H1 (cell line): ENCODE measurements at regions not wholly inside any gene's neighbourhood (a gene's known extent, or its start where the extent isn't known, plus 50 kb on each side); places are given as distances from the start of the nearest gene placed in this dataset.
A peak's percentile ranks its signal among the peaks of the same experiment; 100 is the strongest.

ENCODE experiments used
- CTCF ChIA-PET: fragments of 300-600 bp; sonication (Branson Sonifier 250); formaldehyde crosslinking; loops from one replicate; lab custom pipeline; 2021; ENCODE audit not compliant: partially characterized antibody; lab: Charles Lee
- POLR2A ChIA-PET: fragments of 300-600 bp; sonication (Branson Sonifier 250); formaldehyde crosslinking; loops from one replicate; lab custom pipeline; 2021; ENCODE audit warnings: inconsistent platforms; ENCODE audit not compliant: partially characterized antibody; lab: Charles Lee
- DNase-seq, 2 experiments: peaks; one replicate each; pipeline versions ENCODE4 v3.0.0 to v3.0.0-alpha.2; 2010 to 2022; ENCODE audit warnings: low spot score in 2 of 2, low read depth in 1 of 2, mixed read lengths in 1 of 2
- FAIRE-seq: peaks from 2 replicates; lab custom pipeline; 2011; peaks lifted over from hg19 to GRCh38; lab: Jason Lieb, UNC
- H2AFZ ChIP-seq: 2 replicates; pipeline ENCODE4 v1.8.1; 2012; ENCODE audit warnings: low read length, inconsistent platforms
- H2AK5ac ChIP-seq: 2 replicates; pipeline ENCODE4 v1.6.1; 2013; ENCODE audit warnings: low read depth, low read length
- H2BK120ac ChIP-seq: replicated peaks from 2 replicates; pipeline ENCODE3; 2013; ENCODE audit warnings: low read depth, low read length, inconsistent platforms
- H2BK12ac ChIP-seq: 2 replicates; pipeline ENCODE4 v1.6.1; 2013; ENCODE audit warnings: low read depth, low read length
- H2BK15ac ChIP-seq: 2 replicates; pipeline ENCODE4 v1.6.1; 2013; ENCODE audit warnings: low read length
- H2BK20ac ChIP-seq: 2 replicates; pipeline ENCODE4 v1.6.1; 2013; ENCODE audit warnings: low read length
- H2BK5ac ChIP-seq: 2 replicates; pipeline ENCODE4 v1.6.1; 2013; ENCODE audit warnings: low read depth, low read length
- H3K14ac ChIP-seq: 2 replicates; pipeline ENCODE4 v1.6.1; 2013; ENCODE audit warnings: inconsistent platforms; ENCODE audit not compliant: insufficient read length
- H3K18ac ChIP-seq: 2 replicates; pipeline ENCODE4 v1.6.1; 2013; ENCODE audit warnings: low read length; ENCODE audit errors: extremely low read depth
- H3K23ac ChIP-seq: 2 replicates; pipeline ENCODE4 v1.6.1; 2013; ENCODE audit warnings: inconsistent platforms; ENCODE audit not compliant: insufficient read length
- H3K23me2 ChIP-seq: 2 replicates; pipeline ENCODE4 v1.6.1; 2013; ENCODE audit warnings: low read depth, low read length
- H3K27ac ChIP-seq: 2 replicates; pipeline ENCODE4 v1.6.1; 2011; ENCODE audit warnings: low read depth, low read length, inconsistent platforms
- H3K27me3 ChIP-seq, 4 experiments: replicated peaks in 1 of 4; 1 replicate in 1 of 4; 2 replicates in 3 of 4; pipeline versions ENCODE4 v1.6.1 to v1.8.1; 2011 to 2013; ENCODE audit warnings: low read length in 3 of 4, mild to moderate bottlenecking in 3 of 4, inconsistent platforms in 2 of 4, mixed read lengths in 2 of 4, moderate library complexity in 1 of 4; ENCODE audit not compliant: control insufficient read depth in 3 of 4, insufficient read depth in 3 of 4; ENCODE audit errors: extremely low read depth in 1 of 4
- H3K36me3 ChIP-seq, 4 experiments: 2 replicates each; pipeline versions ENCODE4 v1.6.1 to v1.8.1; 2011 to 2013; ENCODE audit warnings: mild to moderate bottlenecking in 4 of 4, low read length in 3 of 4, moderate library complexity in 2 of 4, control low read depth in 1 of 4, inconsistent platforms in 1 of 4; ENCODE audit not compliant: insufficient read depth in 4 of 4, control insufficient read depth in 2 of 4
- H3K4ac ChIP-seq: replicated peaks from 2 replicates; pipeline ENCODE3; 2013; ENCODE audit warnings: low read length, low read depth, mixed read lengths, inconsistent platforms; ENCODE audit not compliant: insufficient read length
- H3K4me1 ChIP-seq, 4 experiments: replicated peaks in 1 of 4; 1 replicate in 1 of 4; 2 replicates in 3 of 4; pipeline versions ENCODE4 v1.6.1 to v1.8.1; 2011 to 2013; ENCODE audit warnings: low read length in 3 of 4, inconsistent platforms in 2 of 4, mixed read lengths in 1 of 4; ENCODE audit not compliant: insufficient read depth in 4 of 4, control insufficient read depth in 3 of 4
- H3K4me2 ChIP-seq, 2 experiments: 2 replicates each; pipeline versions ENCODE4 v1.6.1 to v1.8.1; 2011 to 2013; ENCODE audit warnings: low read depth in 2 of 2, low read length in 2 of 2, control low read depth in 1 of 2, inconsistent platforms in 1 of 2, mild to moderate bottlenecking in 1 of 2; ENCODE audit not compliant: insufficient read depth in 1 of 2
- H3K4me3 ChIP-seq, 4 experiments: fragments of 200-600, 300-600 bp in 1 of 4; sonication (generic), shearing (Covaris generic), sonication (Bioruptor Twin) in 1 of 4; 2 replicates each; pipeline versions ENCODE4 v1.5.1 to v1.8.1; 2011 to 2016; ENCODE audit warnings: low read length in 4 of 4, low read depth in 3 of 4, control low read depth in 2 of 4, inconsistent platforms in 2 of 4, mild to moderate bottlenecking in 2 of 4, mixed read lengths in 1 of 4, moderate library complexity in 1 of 4; ENCODE audit not compliant: insufficient read depth in 2 of 4; ENCODE audit errors: extremely low read depth in 1 of 4
- H3K56ac ChIP-seq: replicated peaks from 2 replicates; pipeline ENCODE3; 2013; ENCODE audit warnings: low read depth, mild to moderate bottlenecking, mixed read lengths, low read length, inconsistent platforms; ENCODE audit not compliant: insufficient read length
- H3K79me1 ChIP-seq: 2 replicates; pipeline ENCODE4 v1.6.1; 2013; ENCODE audit warnings: low read depth, low read length, control low read depth
- H3K79me2 ChIP-seq, 2 experiments: 2 replicates each; pipeline versions ENCODE4 v1.6.1 to v1.8.1; 2012 to 2013; ENCODE audit warnings: low read length in 2 of 2, mild to moderate bottlenecking in 2 of 2, inconsistent platforms in 1 of 2; ENCODE audit not compliant: insufficient read depth in 2 of 2, control insufficient read depth in 1 of 2
- H3K9ac ChIP-seq, 4 experiments: replicated peaks in 1 of 4; 1 replicate in 1 of 4; 2 replicates in 3 of 4; pipeline versions ENCODE4 v1.6.1 to v1.8.1; 2011 to 2013; ENCODE audit warnings: low read depth in 3 of 4, low read length in 3 of 4, control low read depth in 2 of 4, mild to moderate bottlenecking in 2 of 4, moderate library complexity in 2 of 4, inconsistent platforms in 1 of 4; ENCODE audit errors: extremely low read depth in 1 of 4
- H3K9me3 ChIP-seq, 2 experiments: 2 replicates each; pipeline versions ENCODE4 v1.6.1 to v1.8.1; 2012 to 2013; ENCODE audit warnings: mild to moderate bottlenecking in 2 of 2, moderate library complexity in 2 of 2, control low read depth in 1 of 2, inconsistent platforms in 1 of 2, low read depth in 1 of 2, low read length in 1 of 2, mixed read lengths in 1 of 2; ENCODE audit not compliant: insufficient read depth in 2 of 2
- H4K20me1 ChIP-seq, 2 experiments: replicated peaks in 1 of 2; 2 replicates each; pipeline versions ENCODE3 to v1.8.1; 2011 to 2013; ENCODE audit warnings: inconsistent platforms in 2 of 2, low read length in 2 of 2, mild to moderate bottlenecking in 1 of 2; ENCODE audit not compliant: insufficient read depth in 2 of 2, control insufficient read depth in 1 of 2
- H4K5ac ChIP-seq: 2 replicates; pipeline ENCODE4 v1.6.1; 2013; ENCODE audit warnings: low read length, low read depth, mixed read lengths, inconsistent platforms; ENCODE audit not compliant: insufficient read length
- H4K8ac ChIP-seq: 2 replicates; pipeline ENCODE4 v1.8.0; 2013; ENCODE audit warnings: mild to moderate bottlenecking, moderate library complexity, low read length, inconsistent platforms; ENCODE audit not compliant: insufficient read depth; ENCODE audit errors: extremely low read depth
- H4K91ac ChIP-seq: replicated peaks from 2 replicates; pipeline ENCODE3; 2013; ENCODE audit warnings: low read length, mixed read lengths, inconsistent platforms; ENCODE audit not compliant: insufficient read length
- EZH2 ChIP-seq: fragments of 200-600 bp; sonication (generic); IDR thresholded peaks from 2 replicates; pipeline ENCODE4 v1.7.1; 2012; ENCODE audit warnings: low read depth, mild to moderate bottlenecking, moderate library complexity, low read length, inconsistent platforms; ENCODE audit not compliant: severe bottlenecking
- JUND ChIP-seq: IDR thresholded peaks from 2 replicates; pipeline ENCODE4 v1.6.1; 2011; ENCODE audit warnings: mild to moderate bottlenecking, improper control_type of control experiment, low read length
- KDM1A ChIP-seq: fragments of 200-600, 300-600 bp; sonication (generic); IDR thresholded peaks from 2 replicates; pipeline ENCODE4 v1.7.1; 2016; ENCODE audit warnings: mild to moderate bottlenecking, low read length, borderline replicate concordance
- RBBP5 ChIP-seq: IDR thresholded peaks from 2 replicates; pipeline ENCODE4 v1.7.1; 2012; ENCODE audit warnings: low read depth, mild to moderate bottlenecking, inconsistent platforms, low read length, moderate library complexity, borderline replicate concordance
- RFX5 ChIP-seq: IDR thresholded peaks from 2 replicates; pipeline ENCODE4 v1.6.1; 2011; ENCODE audit warnings: low read depth, low read length, improper control_type of control experiment, borderline replicate concordance
- SAP30 ChIP-seq: fragments of 300-600 bp; sonication (generic); IDR thresholded peaks from 2 replicates; pipeline ENCODE4 v1.7.1; 2012; ENCODE audit warnings: low read length, moderate library complexity, mild to moderate bottlenecking, inconsistent platforms; ENCODE audit not compliant: insufficient read depth, insufficient replicate concordance
- SIN3A ChIP-seq, 2 experiments: IDR thresholded peaks in 1 of 2; conservative IDR thresholded peaks in 1 of 2; 2 replicates each; pipeline ENCODE4 v1.6.1; 2011 to 2012; ENCODE audit warnings: low read length in 2 of 2, improper control_type of control experiment in 1 of 2, low read depth in 1 of 2, mild to moderate bottlenecking in 1 of 2
- SUZ12 ChIP-seq: fragments of 200-600 bp; sonication (generic); IDR thresholded peaks from 2 replicates; pipeline ENCODE4 v1.6.1; 2012; ENCODE audit warnings: mild to moderate bottlenecking, inconsistent platforms, low read length, moderate library complexity, mixed read lengths
- TCF12 ChIP-seq: IDR thresholded peaks from 2 replicates; pipeline ENCODE4 v1.6.1; 2011; ENCODE audit warnings: low read depth, mild to moderate bottlenecking, low read length
- YY1 ChIP-seq: IDR thresholded peaks from 2 replicates; pipeline ENCODE4 v1.6.1; 2011; ENCODE audit warnings: low read depth, mild to moderate bottlenecking, low read length
- WGBS, 2 experiments: shearing (Covaris generic) in 1 of 2; methylation state at CpG; one replicate each; pipeline versions ENCODE4 v1.1.6 to v1.1.7; 2013 to 2015; ENCODE audit warnings: low lambda C conversion rate in 2 of 2, mixed read lengths in 2 of 2, inconsistent platforms in 1 of 2, low coverage in 1 of 2, missing lambda C conversion rate in 1 of 2; ENCODE audit not compliant: insufficient replicate concordance in 2 of 2, insufficient coverage in 1 of 2, insufficient read length in 1 of 2; ENCODE audit errors: extremely low coverage in 1 of 2, missing lambda C conversion rate in 1 of 2; 5-methylcytosine and 5-hydroxymethylcytosine counted together
- TF ChIP-seq, protein P1 (sequence below), 3 experiments: IDR thresholded peaks; 1 replicate in 2 of 3; 2 replicates in 1 of 3; pipeline versions ENCODE4 v1.5.1 to v1.6.1; 2011; ENCODE audit warnings: low read length in 3 of 3, mild to moderate bottlenecking in 3 of 3, inconsistent platforms in 2 of 3, low read depth in 1 of 3, moderate library complexity in 1 of 3; ENCODE audit not compliant: insufficient read depth in 1 of 3; ENCODE audit errors: control extremely low read depth in 1 of 3

GRCh38 chr16:85326794-85327181, 214.5 kb upstream of the CIBAR2 start:
- POLR2A ChIA-PET, result no interaction called here
- peak overlapping the region; percentile 29; the same call in 1 of the 2 replicates for H2BK20ac ChIP-seq
- no peak overlapping the region for H3K23ac ChIP-seq
- H4K20me1 ChIP-seq, result peaks cover 2 to 3% of the 10 kb centered on the region in 2 experiments
- H3K36me3 ChIP-seq, result no peaks in the 10 kb centered on the region
- no peak overlapping the region for H3K14ac ChIP-seq
- H4K5ac ChIP-seq, result no peak overlapping the region
- H3K9me3 ChIP-seq, result no peaks in the 10 kb centered on the region
- no peak overlapping the region for H3K27ac ChIP-seq
- no peaks in the 10 kb centered on the region for H3K79me2 ChIP-seq
- H4K91ac ChIP-seq, result peak overlapping the region; percentile 50
- no peak overlapping the region for H2BK15ac ChIP-seq
- no peaks in the 10 kb centered on the region for H3K79me1 ChIP-seq
- H3K4ac ChIP-seq, result no peak overlapping the region
- H3K18ac ChIP-seq, result peak overlapping the region; percentile 84; the same call in 1 of the 2 replicates
- H2AFZ ChIP-seq, result no peak overlapping the region
- no peak overlapping the region for H4K8ac ChIP-seq
- peaks cover 4 to 29% (median 26%) of the 10 kb centered on the region in 4 experiments for H3K4me1 ChIP-seq
- no peak for FAIRE-seq
- no peak overlapping the region for H3K4me3 ChIP-seq
- peak overlapping the region; percentile 36 for H2BK120ac ChIP-seq
- no peak overlapping the region for H3K56ac ChIP-seq
- H2BK5ac ChIP-seq, result peak overlapping the region; percentile 99; the same call in 1 of the 2 replicates
- H3K9ac ChIP-seq, result no peak overlapping the region; a peak in 1 of 7 replicates
- CTCF ChIA-PET, result interaction anchor here (0.7 to 1.7 kb wide), 6 partner anchors 13 to 95 kb away, joined by 3 to 5 read pairs (median 4); no protein-coding TSS in a partner anchor
- peak overlapping the region; percentile 94; the same call in 1 of the 2 replicates for H2AK5ac ChIP-seq
- H3K23me2 ChIP-seq, result no peaks in the 10 kb centered on the region; the same call in 1 of the 2 replicates
- DNase-seq, result no peak
- WGBS, 2 experiments, result 91% methylated on average over 8 of the region's 8 CpGs; no CpG with 5 or more reads in 1 of the 2 experiments
- H3K4me2 ChIP-seq, result no peak overlapping the region; a peak in 1 of 4 replicates
- peak overlapping the region; percentile 32; the same call in 1 of the 2 replicates for H2BK12ac ChIP-seq
- H3K27me3 ChIP-seq, result peaks cover 2 to 19% (median 12%) of the 10 kb centered on the region in 4 experiments
- TF ChIP-seq TCF12 (no peak), RFX5 (no peak), RBBP5 (no peak), KDM1A (no peak), SUZ12 (no peak), JUND (no peak), SAP30 (no peak), EZH2 (no peak), YY1 (no peak), SIN3A (conservative IDR thresholded peaks at IDR 0.05 in 1 of 2, IDR thresholded peaks at IDR 0.05 in 1 of 2; ENCODE audit: low read depth in 1 of 2, low read length in 2 of 2) (no peak)
- TF ChIP-seq, protein P1, sequence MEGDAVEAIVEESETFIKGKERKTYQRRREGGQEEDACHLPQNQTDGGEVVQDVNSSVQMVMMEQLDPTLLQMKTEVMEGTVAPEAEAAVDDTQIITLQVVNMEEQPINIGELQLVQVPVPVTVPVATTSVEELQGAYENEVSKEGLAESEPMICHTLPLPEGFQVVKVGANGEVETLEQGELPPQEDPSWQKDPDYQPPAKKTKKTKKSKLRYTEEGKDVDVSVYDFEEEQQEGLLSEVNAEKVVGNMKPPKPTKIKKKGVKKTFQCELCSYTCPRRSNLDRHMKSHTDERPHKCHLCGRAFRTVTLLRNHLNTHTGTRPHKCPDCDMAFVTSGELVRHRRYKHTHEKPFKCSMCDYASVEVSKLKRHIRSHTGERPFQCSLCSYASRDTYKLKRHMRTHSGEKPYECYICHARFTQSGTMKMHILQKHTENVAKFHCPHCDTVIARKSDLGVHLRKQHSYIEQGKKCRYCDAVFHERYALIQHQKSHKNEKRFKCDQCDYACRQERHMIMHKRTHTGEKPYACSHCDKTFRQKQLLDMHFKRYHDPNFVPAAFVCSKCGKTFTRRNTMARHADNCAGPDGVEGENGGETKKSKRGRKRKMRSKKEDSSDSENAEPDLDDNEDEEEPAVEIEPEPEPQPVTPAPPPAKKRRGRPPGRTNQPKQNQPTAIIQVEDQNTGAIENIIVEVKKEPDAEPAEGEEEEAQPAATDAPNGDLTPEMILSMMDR (IDR thresholded peaks at IDR 0.05; ENCODE audit: control extremely low read depth in 1 of 3, insufficient read depth in 1 of 3, low read depth in 1 of 3, low read length in 3 of 3), result no peak
